Kidney epithelial cell (primary cell): ENCODE measurements at regions not wholly inside any gene's neighbourhood (a gene's known extent, or its start where the extent isn't known, plus 50 kb on each side); places are given as distances from the start of the nearest gene placed in this dataset.

Experiments
- DNase-seq: peaks from one replicate; pipeline ENCODE4 v3.0.0-alpha.2; 2010; ENCODE audit warnings: low read depth
- H3K27me3 ChIP-seq: 2 replicates; pipeline ENCODE4 v1.6.0; 2011; ENCODE audit warnings: low read length; ENCODE audit not compliant: control insufficient read depth, insufficient read depth
- H3K36me3 ChIP-seq: 2 replicates; pipeline ENCODE4 v1.5.1; 2011; ENCODE audit warnings: low read length; ENCODE audit not compliant: control insufficient read depth, insufficient read depth
- H3K4me3 ChIP-seq: 2 replicates; pipeline ENCODE4 v1.5.1; 2011; ENCODE audit warnings: low read depth, mild to moderate bottlenecking, control low read depth, low read length
- CTCF ChIP-seq: IDR thresholded peaks from 2 replicates; pipeline ENCODE4 v1.5.1; 2011; ENCODE audit warnings: mild to moderate bottlenecking, moderate library complexity, low read length, control low read depth, inconsistent platforms; ENCODE audit not compliant: insufficient read depth, poor library complexity, severe bottlenecking

- no peak for TF ChIP-seq CTCF
These were observed 295.2 kb upstream of the CCDC179 start for GRCh38 chr11:23155503-23155902.

GRCh38 chr11:23164022-23164421 is 303.7 kb upstream of the CCDC179 start:
- no peak for DNase-seq
- Histone ChIP-seq H3K4me3 (no peak overlapping the region), H3K36me3 (no peaks in the 10 kb centered on the region), H3K27me3 (no peaks in the 10 kb centered on the region)
- no peak for TF ChIP-seq CTCF

More at GRCh38 chr11:23155503-23155902, 295.2 kb upstream of the CCDC179 start:
- DNase-seq, result no peak
- Histone ChIP-seq H3K36me3 (no peaks in the 10 kb centered on the region), H3K4me3 (no peak overlapping the region), H3K27me3 (no peaks in the 10 kb centered on the region)

- H3K36me3 ChIP-seq, result no peaks in the 10 kb centered on the region
- DNase-seq, result no peak
- no peak for TF ChIP-seq CTCF
- H3K27me3 ChIP-seq, result no peaks in the 10 kb centered on the region
- no peak overlapping the region for H3K4me3 ChIP-seq
These were observed 306.1 kb upstream of the CCDC179 start for GRCh38 chr11:23166376-23166775.

- H3K4me3 ChIP-seq, result no peak overlapping the region
- H3K36me3 ChIP-seq, result no peaks in the 10 kb centered on the region
- DNase-seq, result no peak
- H3K27me3 ChIP-seq, result no peaks in the 10 kb centered on the region
- no peak for TF ChIP-seq CTCF
These were observed 319.3 kb upstream of the CCDC179 start for GRCh38 chr11:23179609-23180008.

GRCh38 chr11:23181022-23181807 is 320.9 kb upstream of the CCDC179 start:
- Histone ChIP-seq H3K36me3 (no peaks in the 10 kb centered on the region), H3K27me3 (no peaks in the 10 kb centered on the region), H3K4me3 (no peak overlapping the region)
- no peak for TF ChIP-seq CTCF
- no peak for DNase-seq

GRCh38 chr11:23192256-23192655 is 332.0 kb upstream of the CCDC179 start:
- H3K36me3 ChIP-seq, result no peaks in the 10 kb centered on the region
- no peak for DNase-seq
- TF ChIP-seq CTCF, result no peak

More at GRCh38 chr11:23192256-23192655, 332.0 kb upstream of the CCDC179 start:
- H3K4me3 ChIP-seq, result no peak overlapping the region
- H3K27me3 ChIP-seq, result no peaks in the 10 kb centered on the region
